Breast epithelium (tissue), 3 donors: ENCODE measurements at regions not wholly inside any gene's neighbourhood (a gene's known extent, or its start where the extent isn't known, plus 50 kb on each side); places are given as distances from the start of the nearest gene placed in this dataset.

Experiments
- POLR2A ChIP-seq: fragments of 450-650 bp; IDR thresholded peaks from one replicate; pipeline ENCODE4 v1.6.1; 2016; ENCODE audit warnings: antibody characterized with exemption, mild to moderate bottlenecking, moderate library complexity
- POLR2AphosphoS5 ChIP-seq, 3 donors: sonication (generic); formaldehyde crosslinking; IDR thresholded peaks; one replicate each; pipeline ENCODE4 v1.6.1; 2017; ENCODE audit warnings: antibody characterized with exemption in 3 of 3
- TF ChIP-seq, protein P1 (sequence below), 3 donors: fragments of 450-650 bp; IDR thresholded peaks; one replicate each; pipeline ENCODE4 v1.5.1; 2016 to 2017; ENCODE audit warnings: antibody characterized with exemption in 3 of 3, mild to moderate bottlenecking in 3 of 3, moderate library complexity in 3 of 3

DNA sequence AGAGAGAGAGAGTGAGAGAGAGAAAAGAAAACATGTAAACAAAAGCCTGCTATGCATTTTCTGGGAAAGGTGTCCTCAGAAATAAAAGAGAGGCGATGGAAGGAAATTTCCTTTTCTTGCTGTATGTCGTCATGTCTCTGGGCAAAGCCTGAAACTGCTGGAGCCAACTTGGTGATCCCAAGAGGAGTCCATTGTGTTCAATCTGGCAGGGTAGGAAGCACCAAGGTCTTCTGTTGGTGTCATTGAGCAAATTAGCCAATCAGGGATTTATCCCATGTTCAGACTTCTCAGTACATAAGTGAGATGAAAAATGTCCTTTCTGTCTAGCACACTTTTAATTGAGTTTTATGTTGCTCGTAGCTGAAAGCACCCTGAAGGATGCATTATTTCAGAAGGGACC, 260.0 kb upstream of the KAZN start:
- TF ChIP-seq, protein P1, sequence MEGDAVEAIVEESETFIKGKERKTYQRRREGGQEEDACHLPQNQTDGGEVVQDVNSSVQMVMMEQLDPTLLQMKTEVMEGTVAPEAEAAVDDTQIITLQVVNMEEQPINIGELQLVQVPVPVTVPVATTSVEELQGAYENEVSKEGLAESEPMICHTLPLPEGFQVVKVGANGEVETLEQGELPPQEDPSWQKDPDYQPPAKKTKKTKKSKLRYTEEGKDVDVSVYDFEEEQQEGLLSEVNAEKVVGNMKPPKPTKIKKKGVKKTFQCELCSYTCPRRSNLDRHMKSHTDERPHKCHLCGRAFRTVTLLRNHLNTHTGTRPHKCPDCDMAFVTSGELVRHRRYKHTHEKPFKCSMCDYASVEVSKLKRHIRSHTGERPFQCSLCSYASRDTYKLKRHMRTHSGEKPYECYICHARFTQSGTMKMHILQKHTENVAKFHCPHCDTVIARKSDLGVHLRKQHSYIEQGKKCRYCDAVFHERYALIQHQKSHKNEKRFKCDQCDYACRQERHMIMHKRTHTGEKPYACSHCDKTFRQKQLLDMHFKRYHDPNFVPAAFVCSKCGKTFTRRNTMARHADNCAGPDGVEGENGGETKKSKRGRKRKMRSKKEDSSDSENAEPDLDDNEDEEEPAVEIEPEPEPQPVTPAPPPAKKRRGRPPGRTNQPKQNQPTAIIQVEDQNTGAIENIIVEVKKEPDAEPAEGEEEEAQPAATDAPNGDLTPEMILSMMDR (IDR thresholded peaks at IDR 0.05), result no peak
- TF ChIP-seq POLR2A, result no peak
- no peak for TF ChIP-seq POLR2AphosphoS5 (IDR thresholded peaks at IDR 0.05)
